Posterior cingulate gyrus (tissue), 11 donors: ENCODE measurements at regions not wholly inside any gene's neighbourhood (a gene's known extent, or its start where the extent isn't known, plus 50 kb on each side); places are given as distances from the start of the nearest gene placed in this dataset.
"Not testable (repeated sequence)": the region's sequence is repeated elsewhere in the genome, so short reads cannot be mapped to it uniquely, and the experiment has no call there.

Experiments used
- DNase-seq, 10 donors: peaks; one replicate each; pipeline versions ENCODE4 v3.0.0 to v3.0.0-alpha.2; 2020 to 2021; ENCODE audit warnings: mixed read lengths in 3 of 10
- intact Hi-C: fragments of 100-400 bp; cut with DNase I; formaldehyde crosslinking; loops from one replicate; pipeline ENCODE4 v1.15.1; 2023

DNA sequence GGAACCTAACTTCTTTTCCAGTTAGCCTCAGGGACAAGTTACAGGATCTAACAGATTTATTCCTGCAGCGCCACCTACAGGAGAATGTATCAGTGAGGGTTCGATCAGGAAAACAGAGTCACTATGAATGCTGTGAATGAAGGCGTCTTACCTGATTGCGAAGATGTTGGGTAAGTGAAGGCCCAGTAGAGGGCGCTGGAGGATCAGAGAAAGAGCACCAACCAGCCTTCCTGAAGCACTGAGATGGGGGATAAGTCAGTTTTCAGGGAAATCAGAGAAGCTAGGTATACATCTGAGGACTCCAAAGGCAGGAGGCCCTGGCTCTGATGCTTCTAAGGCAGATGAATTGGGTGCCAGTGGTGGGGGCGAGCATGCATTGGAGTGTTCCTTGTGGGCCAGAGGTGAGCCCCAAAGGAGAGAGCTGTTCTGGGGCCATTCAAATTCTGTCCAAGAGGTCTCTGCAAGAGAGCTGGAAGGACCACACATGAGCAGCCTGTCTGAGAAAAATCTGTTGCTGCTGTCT lies 169.9 kb upstream of the AADAT start:
- peak; percentile 57 to 96 (median 82) for DNase-seq
- intact Hi-C loops = no loop called here

DNA sequence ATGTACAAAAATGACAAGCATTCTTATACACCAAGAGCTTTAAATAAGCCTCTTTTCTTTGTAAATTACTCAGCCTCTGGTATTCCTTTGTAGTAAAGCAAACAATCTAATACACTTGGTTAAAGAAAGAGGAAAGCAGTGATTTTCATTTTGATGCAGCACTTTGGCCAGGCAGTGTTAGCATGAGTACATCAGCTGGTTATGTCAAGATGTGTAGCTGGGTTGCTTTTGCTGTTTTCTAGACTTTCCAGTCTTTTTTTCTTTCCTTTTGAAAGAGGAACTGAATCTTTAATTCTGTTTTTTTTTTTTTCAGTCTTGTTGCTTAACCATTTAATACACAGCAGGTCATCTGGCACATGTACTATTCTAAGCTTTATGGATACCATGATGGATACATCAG lies 167.1 kb upstream of the AADAT start:
- no peak for DNase-seq
- intact Hi-C loops = no loop called here

DNA sequence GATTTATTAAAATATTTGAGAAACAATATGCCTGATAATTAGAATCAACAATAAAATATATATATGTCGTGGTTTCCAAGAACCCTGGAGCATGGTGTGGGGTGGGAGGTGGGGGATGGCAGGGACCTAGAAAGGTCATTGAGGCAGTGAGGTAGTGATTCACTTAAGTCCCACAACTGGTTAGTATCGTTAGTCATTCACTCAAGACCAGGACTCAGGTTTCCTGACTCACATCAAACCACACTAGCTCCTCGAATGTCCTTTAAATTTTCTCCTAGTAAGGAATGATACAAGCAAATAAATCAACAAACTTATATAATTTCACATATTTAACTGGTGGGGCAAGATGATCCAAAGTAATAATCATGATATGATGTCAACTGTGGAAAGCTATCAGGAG lies 158.8 kb upstream of the AADAT start:
- DNase-seq = no peak
- intact Hi-C loops = no loop called here

DNA sequence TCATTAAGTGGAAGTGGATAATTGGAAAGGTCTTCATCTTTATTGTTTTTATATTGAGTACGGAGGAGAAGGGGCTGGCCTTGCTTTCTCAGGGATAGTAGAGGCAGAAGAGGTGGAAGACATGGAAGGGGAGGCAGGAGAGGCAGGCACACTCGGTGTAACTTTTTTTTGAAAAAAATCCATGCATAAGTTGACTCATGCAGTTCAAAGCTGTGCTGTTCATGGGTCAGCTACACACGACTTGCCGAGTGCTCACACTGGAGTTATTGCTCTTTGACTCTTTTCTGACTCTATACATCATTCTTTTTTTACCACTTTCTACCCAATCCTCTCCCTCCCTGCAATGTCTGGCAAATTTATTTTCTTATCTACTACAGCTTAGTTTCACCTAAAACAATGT lies 158.3 kb upstream of the AADAT start:
- DNase-seq = no peak
- intact Hi-C loops = no loop called here

DNA sequence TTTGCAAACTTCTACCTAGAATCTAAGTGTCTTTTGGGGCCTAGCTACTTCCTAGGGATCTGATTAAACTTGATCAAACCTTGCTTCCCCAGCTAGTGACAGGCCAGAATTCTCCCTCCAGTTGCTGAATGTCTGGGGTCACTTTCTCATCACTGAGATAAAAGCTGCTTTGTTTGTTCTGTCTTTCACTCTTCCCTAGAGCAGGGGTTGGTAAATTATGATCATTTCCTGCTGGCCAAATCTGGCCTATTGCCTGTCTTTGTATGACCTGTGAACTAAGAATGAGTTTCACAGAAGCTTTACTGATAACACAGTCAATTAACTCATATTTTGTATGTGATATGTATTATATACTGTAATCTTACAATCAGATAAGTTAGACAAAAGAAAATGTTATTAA lies 157.8 kb upstream of the AADAT start:
- intact Hi-C loops = no loop called here
- DNase-seq = no peak

DNA sequence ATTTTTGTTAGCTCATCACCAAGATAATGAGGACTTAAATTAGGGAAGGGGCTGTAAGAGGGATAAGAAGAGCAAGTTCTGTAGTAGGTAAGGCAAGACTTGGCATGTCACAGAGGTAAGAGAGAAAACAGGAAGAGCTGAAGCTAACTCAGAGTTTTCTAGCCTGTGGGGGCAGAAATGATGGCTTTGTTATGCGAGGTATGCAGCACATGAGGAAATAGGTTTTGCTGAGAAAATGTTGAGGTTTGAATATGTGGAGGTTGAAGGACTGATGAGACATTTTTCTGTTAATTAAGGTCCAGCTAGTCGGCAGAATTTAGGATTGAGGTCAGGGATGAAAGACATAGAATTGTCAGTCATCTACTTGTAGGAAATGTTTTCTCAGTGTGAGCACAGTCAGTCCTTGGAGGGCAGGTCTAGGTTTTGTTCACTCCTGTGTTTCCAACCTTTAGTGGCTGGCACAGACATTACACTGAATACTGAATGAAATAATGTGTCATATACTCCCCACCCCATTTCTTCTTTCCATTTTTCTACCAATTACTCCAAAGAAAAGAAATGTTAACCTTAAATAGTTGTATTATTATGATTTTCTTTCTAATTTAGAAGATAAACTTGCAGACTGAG lies 154.0 kb upstream of the AADAT start:
- intact Hi-C loops = no loop called here

GRCh38 chr4:170242471-170242870 lies 152.7 kb upstream of the AADAT start:
- intact Hi-C loops = no loop called here
- no peak for DNase-seq

More for the DNA sequence above, 154.0 kb upstream of the AADAT start:
- DNase-seq = no peak

DNA sequence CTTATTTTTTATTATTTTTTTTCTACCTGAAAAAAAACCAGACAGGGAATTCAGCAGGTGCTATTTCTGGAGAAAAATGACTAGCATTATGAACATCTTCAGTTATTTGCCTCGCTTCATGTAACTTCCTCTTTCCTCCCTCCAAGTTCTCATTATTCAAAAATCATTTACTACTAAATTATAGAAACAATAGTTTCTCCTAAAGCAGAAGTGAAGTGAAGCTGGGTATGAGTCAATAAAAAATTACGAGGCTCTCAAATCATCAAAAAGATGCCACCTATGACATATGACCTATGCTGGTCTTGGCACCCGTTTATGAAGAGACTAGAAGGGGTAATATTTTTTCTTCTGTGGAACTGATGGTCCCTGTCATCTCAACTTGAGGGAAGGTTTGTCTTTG lies 145.0 kb upstream of the AADAT start:
- intact Hi-C loops = no loop called here
- DNase-seq = no peak

GRCh38 chr4:170231377-170231776 lies 141.6 kb upstream of the AADAT start:
- intact Hi-C loops = no loop called here
- DNase-seq = no peak

GRCh38 chr4:170230242-170230641 lies 140.5 kb upstream of the AADAT start:
- no peak for DNase-seq
- intact Hi-C loops = no loop called here

- intact Hi-C loops = no loop called here
- DNase-seq = no peak
Observed at GRCh38 chr4:170229006-170229405, 139.2 kb upstream of the AADAT start.

DNA sequence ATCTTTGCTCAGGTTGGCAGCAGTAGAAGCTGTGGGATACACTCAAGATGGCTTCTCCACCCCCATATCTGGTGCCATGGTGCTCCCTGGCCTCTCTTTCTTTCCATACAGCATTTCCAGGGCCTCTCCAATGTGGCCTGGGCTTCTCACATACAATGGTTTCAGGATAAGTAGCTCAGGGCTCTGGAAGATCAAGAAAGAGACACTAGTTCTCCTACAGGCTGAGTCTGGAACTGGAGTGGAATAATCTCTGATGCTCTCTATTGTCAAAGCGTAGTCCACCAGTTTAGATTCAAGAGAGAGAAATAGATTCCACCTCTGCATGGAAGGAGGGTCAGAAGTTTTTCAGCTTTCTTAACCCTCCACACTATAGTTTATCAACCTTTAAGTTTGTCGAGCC lies 138.2 kb upstream of the AADAT start:
- no peak for DNase-seq
- intact Hi-C loops = no loop called here

DNA sequence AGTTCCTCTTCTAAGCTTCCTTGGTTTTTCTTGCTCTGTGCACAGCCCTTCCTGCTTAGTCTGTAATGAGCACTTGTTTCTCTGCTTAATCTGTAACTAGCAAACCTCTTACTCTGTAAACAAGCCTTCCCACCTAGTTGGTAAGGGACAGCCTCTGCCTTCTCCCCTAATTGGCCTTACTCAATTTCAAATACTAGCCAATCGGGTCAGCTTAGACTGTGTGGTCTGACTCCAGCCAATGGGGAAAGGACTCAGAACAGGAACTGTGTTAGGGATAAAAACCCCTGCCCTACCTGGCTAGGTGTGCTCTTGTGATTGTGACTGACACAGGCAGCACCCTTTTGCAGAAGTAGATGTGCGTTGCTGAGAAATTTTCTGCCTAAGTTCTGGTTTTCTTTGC lies 136.5 kb upstream of the AADAT start:
- DNase-seq = no peak
- intact Hi-C loops = no loop called here

DNA sequence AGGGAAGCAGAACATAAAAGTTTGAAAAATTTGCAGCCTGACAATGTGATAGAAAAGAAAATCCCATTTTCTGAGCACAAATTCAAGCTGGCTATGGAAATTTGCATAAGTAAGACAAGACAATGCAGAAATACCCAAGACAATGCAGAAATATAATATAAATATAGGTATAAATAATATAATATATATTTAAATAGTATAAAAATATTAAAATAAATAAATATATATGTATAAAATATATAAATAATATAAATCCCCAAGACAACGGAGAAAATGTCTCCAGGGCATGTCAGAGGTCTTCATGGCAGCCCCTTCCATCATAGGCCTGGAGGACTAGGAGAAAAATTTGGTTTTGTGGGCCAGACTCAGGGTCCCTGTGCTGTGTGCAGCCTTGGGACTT lies 125.0 kb upstream of the AADAT start:
- intact Hi-C loops = no loop called here
- DNase-seq = no peak

- intact Hi-C loops = no loop called here
- no peak for DNase-seq
Observed at GRCh38 chr4:170214101-170214500, 124.3 kb upstream of the AADAT start.

GRCh38 chr4:170202721-170203120 lies 113.0 kb upstream of the AADAT start:
- intact Hi-C loops = no loop called here
- no peak for DNase-seq

GRCh38 chr4:170198747-170199146 lies 109.0 kb upstream of the AADAT start:
- intact Hi-C loops = no loop called here

DNA sequence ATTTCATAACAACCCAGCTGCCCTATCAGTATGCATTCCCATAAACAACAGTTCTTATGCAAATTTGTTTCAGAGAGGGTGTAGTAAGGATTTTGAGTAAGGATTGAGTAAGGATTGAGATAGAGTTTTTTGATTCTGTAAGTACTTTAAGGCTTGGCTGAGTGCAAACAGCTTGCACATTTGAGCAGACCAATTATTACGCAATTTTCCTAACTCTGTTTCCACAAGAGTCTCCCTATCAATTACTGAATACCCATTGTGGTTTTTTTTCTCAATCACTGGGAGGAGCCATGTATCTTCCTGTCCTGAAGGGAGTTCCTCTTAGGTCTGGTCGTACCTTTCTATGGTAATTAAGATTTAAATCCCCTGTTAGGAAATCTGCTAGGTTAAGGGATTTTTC lies 105.0 kb upstream of the AADAT start:
- intact Hi-C loops, DNase-seq: not testable (repeated sequence)

More at GRCh38 chr4:170198747-170199146, 109.0 kb upstream of the AADAT start:
- no peak for DNase-seq

GRCh38 chr4:170193496-170193895 lies 103.7 kb upstream of the AADAT start:
- intact Hi-C loops = no loop called here
- DNase-seq = no peak

DNA sequence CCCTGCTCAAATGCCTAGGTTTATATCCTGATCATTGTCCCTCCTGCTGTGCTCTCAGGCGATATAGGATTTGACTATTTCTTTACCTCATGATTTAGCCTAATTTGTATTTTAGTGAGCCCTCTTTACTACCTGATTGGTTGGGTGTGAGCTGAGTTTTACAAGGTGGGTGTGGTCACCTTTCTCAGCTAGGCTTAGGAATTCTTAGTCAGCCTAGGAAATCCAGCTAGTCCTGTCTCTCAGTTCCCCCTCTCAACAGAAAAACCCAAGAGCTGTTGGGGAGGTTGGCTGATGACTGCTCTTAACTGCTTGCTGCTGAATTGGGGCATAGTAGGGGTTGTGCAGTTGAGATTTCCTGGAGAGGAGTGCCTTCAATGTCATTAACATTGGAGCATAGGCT lies 100.5 kb upstream of the AADAT start:
- no peak for DNase-seq
- intact Hi-C loops = no loop called here

- intact Hi-C loops = no loop called here
- DNase-seq = no peak
Observed at GRCh38 chr4:170170861-170171260, 81.1 kb upstream of the AADAT start.

DNA sequence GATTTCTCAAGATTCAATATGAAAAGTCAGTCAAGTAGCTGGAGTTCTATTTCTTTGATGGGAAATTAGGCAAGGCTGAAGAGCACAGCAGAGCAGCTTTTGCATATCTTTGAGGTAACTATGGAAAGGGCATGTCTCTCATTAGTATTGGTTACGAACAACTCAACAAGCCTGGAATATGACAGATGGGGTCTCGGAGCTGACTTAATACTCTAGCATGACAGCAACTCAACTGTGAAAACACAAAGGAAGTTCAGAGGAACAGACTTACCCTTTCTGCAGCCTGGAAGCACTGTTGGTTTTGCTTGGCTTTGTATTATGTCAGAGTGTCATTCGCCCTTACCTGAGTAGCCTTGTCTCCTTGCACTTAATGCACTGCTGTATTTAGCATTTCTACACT lies 79.9 kb upstream of the AADAT start:
- intact Hi-C loops = no loop called here
- DNase-seq = no peak

DNA sequence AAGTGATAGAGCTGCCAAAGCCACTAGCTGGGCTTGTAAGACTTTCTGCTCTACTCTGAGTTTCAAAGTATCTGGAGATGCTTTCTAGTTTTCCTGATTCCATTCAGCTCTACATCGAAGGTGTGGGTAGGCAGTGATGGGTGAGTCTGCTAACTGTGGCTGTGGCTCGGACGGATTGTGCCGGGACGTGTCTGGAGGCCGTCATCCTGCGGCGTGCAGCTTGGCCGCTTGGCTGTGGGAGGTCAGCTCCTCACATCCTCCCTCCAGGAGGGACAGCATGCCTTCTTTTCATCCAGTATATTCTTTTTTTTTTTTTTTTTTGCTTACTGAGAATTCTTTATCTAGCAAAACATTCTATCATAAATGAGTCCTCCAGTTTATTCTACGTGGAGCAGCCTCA lies 77.9 kb upstream of the AADAT start:
- intact Hi-C loops = no loop called here
- DNase-seq = no peak
